ENCODE measurements at regions not wholly inside any gene's neighbourhood (a gene's known extent, or its start where the extent isn't known, plus 50 kb on each side); places are given as distances from the start of the nearest gene placed in this dataset.

- Histone ChIP-seq H3K4me3 (no peak overlapping the region), H3K27ac (no peak overlapping the region), H3K27me3 (no peaks in the 10 kb centered on the region), H3K36me3 (no peaks in the 10 kb centered on the region), H3K9me3 (ENCODE audit: low read depth) (no peaks in the 10 kb centered on the region), H3K4me1 (ENCODE audit: low read depth) (no peaks in the 10 kb centered on the region)
- TF ChIP-seq, protein P1, sequence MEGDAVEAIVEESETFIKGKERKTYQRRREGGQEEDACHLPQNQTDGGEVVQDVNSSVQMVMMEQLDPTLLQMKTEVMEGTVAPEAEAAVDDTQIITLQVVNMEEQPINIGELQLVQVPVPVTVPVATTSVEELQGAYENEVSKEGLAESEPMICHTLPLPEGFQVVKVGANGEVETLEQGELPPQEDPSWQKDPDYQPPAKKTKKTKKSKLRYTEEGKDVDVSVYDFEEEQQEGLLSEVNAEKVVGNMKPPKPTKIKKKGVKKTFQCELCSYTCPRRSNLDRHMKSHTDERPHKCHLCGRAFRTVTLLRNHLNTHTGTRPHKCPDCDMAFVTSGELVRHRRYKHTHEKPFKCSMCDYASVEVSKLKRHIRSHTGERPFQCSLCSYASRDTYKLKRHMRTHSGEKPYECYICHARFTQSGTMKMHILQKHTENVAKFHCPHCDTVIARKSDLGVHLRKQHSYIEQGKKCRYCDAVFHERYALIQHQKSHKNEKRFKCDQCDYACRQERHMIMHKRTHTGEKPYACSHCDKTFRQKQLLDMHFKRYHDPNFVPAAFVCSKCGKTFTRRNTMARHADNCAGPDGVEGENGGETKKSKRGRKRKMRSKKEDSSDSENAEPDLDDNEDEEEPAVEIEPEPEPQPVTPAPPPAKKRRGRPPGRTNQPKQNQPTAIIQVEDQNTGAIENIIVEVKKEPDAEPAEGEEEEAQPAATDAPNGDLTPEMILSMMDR (IDR thresholded peaks at IDR 0.05; ENCODE audit: low read depth, low read length): no peak
- DNase-seq (ENCODE audit: low read depth in 1 of 2, low spot score in 1 of 2): peak in 1 of 2 donors; percentile 83
Measured at GRCh38 chr3:177554895-177555759, 357.8 kb upstream of the TBL1XR1 start.

GRCh38 chr3:177557548-177557947 is 360.3 kb upstream of the TBL1XR1 start:
- no peaks in the 10 kb centered on the region for H3K27me3 ChIP-seq
- no peak overlapping the region for H3K27ac ChIP-seq
- H3K36me3 ChIP-seq: no peaks in the 10 kb centered on the region
- no peak overlapping the region for H3K4me3 ChIP-seq
- no peaks in the 10 kb centered on the region for H3K4me1 ChIP-seq (ENCODE audit: low read depth)
- no peaks in the 10 kb centered on the region for H3K9me3 ChIP-seq (ENCODE audit: low read depth)
- DNase-seq (ENCODE audit: low read depth in 1 of 2, low spot score in 1 of 2): no peak
- TF ChIP-seq, protein P1 (IDR thresholded peaks at IDR 0.05; ENCODE audit: low read depth, low read length): no peak

DNA sequence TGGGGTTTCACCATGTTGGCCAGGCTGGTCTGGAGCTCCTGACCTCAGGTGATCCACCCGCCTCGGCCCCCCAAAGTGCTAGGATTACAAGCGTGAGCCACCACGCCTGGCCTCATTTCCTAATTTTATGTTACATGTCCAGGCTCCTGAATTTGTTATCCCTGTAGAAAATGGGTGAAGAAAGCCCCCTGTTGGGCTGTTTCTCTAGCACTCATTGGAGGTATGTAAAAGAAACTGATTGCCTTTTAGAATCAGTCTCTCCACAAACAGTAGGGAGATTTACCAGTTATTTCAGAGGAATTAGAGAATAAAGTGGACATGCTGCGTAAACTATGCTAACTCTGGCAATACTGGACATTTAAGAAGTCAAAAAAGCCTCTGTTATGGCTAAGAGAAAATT is 364.1 kb upstream of the TBL1XR1 start:
- Histone ChIP-seq H3K4me1 (ENCODE audit: low read depth) (no peaks in the 10 kb centered on the region), H3K9me3 (ENCODE audit: low read depth) (no peaks in the 10 kb centered on the region), H3K27ac (no peak overlapping the region), H3K4me3 (no peak overlapping the region), H3K27me3 (no peaks in the 10 kb centered on the region), H3K36me3 (no peaks in the 10 kb centered on the region)
- DNase-seq (ENCODE audit: low read depth in 1 of 2, low spot score in 1 of 2): no peak
- TF ChIP-seq, protein P1 (IDR thresholded peaks at IDR 0.05; ENCODE audit: low read depth, low read length): no peak

GRCh38 chr3:177561769-177562392 is 364.6 kb upstream of the TBL1XR1 start:
- TF ChIP-seq, protein P1 (IDR thresholded peaks at IDR 0.05; ENCODE audit: low read depth, low read length): no peak
- no peak for DNase-seq (ENCODE audit: low read depth in 1 of 2, low spot score in 1 of 2)
- Histone ChIP-seq H3K27ac (no peak overlapping the region), H3K27me3 (no peaks in the 10 kb centered on the region), H3K4me1 (ENCODE audit: low read depth) (no peaks in the 10 kb centered on the region), H3K36me3 (no peaks in the 10 kb centered on the region), H3K9me3 (ENCODE audit: low read depth) (no peaks in the 10 kb centered on the region), H3K4me3 (no peak overlapping the region)

DNA sequence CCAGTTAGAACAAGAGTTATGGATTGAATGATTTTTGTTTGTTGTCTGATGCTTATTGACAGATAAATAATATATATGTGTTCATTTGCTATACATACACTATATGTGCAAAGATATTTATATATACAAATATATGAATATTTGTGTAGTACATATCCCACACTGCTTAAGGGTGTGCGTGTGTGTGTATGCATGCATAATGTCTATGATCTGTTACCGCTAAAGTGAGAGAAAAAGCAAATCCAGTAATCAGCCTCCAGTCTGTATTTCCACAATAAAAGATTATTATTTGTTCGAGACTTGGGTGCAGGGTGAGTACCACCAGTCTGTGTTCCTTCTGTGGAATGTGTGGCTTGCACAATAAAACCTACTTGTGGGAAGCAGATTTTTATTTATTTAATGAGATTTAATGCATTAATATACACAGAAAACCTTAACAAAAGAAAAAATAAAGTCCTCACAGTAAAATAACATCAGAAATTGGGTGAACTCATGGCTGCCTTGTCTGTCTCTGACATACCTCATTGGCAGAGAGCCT is 366.0 kb upstream of the TBL1XR1 start:
- DNase-seq (ENCODE audit: low read depth in 1 of 2, low spot score in 1 of 2): peak in 1 of 2 donors; percentile 61
- TF ChIP-seq, protein P1 (IDR thresholded peaks at IDR 0.05; ENCODE audit: low read depth, low read length): no peak
- Histone ChIP-seq H3K4me1 (ENCODE audit: low read depth) (no peaks in the 10 kb centered on the region), H3K9me3 (ENCODE audit: low read depth) (no peaks in the 10 kb centered on the region), H3K36me3 (no peaks in the 10 kb centered on the region), H3K27ac (no peak overlapping the region), H3K27me3 (no peaks in the 10 kb centered on the region), H3K4me3 (no peak overlapping the region)
